Fibroblast of mammary gland (primary cell): ENCODE measurements at regions not wholly inside any gene's neighbourhood (a gene's known extent, or its start where the extent isn't known, plus 50 kb on each side); places are given as distances from the start of the nearest gene placed in this dataset.

Source experiments
- DNase-seq: peaks from one replicate; pipeline ENCODE4 v3.0.0-alpha.2; 2010; ENCODE audit warnings: low read depth
- H3K4me3 ChIP-seq: 2 replicates; pipeline ENCODE4 v1.5.1; 2011; ENCODE audit warnings: low read depth, mild to moderate bottlenecking, low read length, moderate library complexity; ENCODE audit not compliant: control insufficient read depth
- TF ChIP-seq, protein P1 (sequence below): conservative IDR thresholded peaks from 2 replicates; pipeline ENCODE4 v1.5.1; 2011; ENCODE audit warnings: low read depth, low read length, inconsistent platforms; ENCODE audit not compliant: control insufficient read depth, insufficient read depth

DNA sequence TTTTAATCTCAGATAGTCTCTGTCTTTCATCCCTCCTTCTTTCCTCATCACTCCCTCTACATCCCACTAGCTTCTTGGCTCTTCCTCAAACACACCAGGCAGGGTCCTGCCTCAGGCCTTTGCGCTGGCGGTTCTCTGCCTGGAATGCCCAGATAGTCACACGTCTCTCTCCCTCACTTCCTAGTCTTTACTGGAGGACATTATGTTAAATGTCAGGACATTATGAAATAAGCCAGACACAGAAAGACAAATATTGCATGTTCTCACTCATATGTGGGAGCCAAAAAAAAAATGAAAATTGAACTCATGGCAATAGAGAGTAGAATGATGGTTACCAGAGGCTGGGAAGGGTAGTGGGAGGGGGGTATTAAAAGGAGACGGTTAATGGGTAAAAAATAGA, 442.0 kb downstream of the MED13L start:
- H3K4me3 ChIP-seq = no peak overlapping the region
- TF ChIP-seq, protein P1, sequence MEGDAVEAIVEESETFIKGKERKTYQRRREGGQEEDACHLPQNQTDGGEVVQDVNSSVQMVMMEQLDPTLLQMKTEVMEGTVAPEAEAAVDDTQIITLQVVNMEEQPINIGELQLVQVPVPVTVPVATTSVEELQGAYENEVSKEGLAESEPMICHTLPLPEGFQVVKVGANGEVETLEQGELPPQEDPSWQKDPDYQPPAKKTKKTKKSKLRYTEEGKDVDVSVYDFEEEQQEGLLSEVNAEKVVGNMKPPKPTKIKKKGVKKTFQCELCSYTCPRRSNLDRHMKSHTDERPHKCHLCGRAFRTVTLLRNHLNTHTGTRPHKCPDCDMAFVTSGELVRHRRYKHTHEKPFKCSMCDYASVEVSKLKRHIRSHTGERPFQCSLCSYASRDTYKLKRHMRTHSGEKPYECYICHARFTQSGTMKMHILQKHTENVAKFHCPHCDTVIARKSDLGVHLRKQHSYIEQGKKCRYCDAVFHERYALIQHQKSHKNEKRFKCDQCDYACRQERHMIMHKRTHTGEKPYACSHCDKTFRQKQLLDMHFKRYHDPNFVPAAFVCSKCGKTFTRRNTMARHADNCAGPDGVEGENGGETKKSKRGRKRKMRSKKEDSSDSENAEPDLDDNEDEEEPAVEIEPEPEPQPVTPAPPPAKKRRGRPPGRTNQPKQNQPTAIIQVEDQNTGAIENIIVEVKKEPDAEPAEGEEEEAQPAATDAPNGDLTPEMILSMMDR = no peak
- DNase-seq = no peak

- TF ChIP-seq, protein P1 = no peak
- H3K4me3 ChIP-seq = no peak overlapping the region
- no peak for DNase-seq
Observed at GRCh38 chr12:115833704-115834103, 443.8 kb downstream of the MED13L start.

DNA sequence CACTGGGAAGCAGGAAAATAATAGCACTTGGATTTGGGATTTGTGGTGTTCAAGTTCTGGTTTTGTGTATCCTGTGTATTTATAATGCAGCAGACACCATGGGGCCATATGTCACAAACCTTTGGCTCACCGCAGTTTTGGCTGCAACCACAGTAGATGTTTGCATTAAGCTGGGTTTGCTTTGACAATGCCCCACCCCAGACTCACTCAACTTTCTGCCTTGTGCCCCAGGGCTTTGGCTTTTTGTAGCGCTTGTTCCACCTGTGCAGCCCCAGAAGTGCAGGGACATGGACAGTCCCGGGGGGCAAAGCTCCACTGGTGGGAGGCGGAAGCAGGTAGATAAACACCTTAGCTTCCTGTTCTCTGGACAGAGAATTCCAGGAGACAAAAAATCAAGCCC, 446.9 kb downstream of the MED13L start:
- H3K4me3 ChIP-seq = no peak overlapping the region
- TF ChIP-seq, protein P1 = no peak
- DNase-seq = no peak

DNA sequence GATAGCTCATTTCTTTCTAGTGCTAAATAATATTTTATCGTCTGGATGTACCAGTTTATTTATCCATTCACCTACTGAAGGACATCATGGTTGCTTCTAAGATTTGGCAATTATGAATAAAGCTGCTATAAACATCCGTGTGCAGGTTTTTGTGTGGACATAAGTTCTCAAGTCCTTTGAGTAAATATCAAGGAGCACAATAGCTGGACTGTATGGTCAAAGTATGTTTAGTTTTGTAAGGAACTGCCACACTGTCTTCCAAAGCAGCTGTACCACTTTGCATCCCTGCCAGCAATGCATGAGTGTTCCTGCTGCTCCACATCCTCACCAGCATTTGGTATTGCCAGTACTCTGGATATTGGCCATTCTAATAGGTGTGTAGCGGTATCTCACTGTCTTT, 447.4 kb downstream of the MED13L start:
- no peak overlapping the region for H3K4me3 ChIP-seq
- TF ChIP-seq, protein P1 = no peak
- DNase-seq = no peak

DNA sequence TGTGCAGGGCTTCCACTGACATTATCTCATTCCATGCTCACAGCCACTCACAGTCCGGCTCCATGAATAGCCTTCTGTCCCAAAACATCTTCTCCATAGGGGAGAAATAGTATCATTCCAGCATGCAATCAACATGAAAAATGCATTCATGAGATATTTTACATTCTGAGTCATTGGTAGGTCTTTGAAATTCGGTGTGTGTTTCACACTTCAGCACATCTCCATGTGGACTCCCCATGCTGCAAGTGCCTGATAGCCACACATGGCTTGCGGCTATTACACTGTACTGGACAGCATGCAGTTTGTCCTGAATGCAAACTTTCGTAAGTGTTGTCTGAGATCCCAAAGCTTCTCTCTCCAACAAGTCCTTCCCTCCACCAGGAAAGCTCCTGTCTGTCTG, 449.3 kb downstream of the MED13L start:
- DNase-seq = no peak
- H3K4me3 ChIP-seq = no peak overlapping the region
- TF ChIP-seq, protein P1 = no peak

DNA sequence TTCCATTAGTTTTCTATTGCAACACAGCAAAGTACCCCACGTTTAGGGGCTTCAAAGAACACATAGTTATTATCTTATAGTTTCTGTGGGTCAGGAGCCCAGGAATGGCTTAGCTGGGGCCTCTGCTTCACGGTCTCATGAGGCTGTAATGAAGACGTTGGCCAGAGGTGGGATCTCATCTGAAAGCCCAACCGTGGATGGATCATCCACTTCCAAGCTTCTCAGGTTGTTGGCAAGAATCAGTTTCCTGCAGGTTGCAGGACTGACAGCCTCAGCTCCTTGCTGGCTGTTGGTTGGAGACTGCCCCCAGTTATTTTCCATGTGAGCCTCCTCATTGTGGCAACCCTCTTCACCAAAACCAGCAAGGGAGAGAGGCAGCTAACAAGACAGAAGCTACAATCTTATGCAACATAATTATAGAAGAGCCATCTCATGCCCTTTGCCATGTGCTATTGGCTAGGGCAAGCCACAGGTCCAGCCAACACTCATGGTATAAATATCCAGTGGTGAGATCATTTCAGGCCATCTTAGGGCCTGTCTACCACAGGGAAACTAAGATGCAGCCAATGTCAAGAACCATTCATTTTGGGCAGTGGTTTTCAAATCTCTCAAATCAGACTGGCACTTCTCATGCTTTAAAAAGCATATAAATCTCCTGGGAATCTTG, 452.4 kb downstream of the MED13L start:
- TF ChIP-seq, protein P1 = no peak
- H3K4me3 ChIP-seq = no peak overlapping the region
- no peak for DNase-seq

DNA sequence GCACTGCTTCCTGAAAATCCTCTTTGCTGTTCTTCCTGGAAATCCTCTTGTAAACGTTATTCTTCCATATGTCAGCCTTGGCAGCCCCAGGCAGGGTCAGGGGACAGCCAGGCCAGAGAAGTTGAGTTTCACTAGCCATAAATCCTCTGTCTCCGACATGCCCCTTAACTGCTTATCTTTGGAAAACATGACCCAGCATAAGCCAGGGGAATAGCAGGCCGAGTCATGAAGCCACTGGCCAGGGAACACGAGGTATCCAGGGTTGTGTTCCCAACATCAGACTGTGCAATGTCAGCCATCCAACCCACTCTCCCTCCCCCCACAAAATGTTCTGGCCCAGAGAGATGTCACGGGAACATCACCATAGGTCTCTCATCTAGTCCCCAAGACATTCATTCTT, 453.9 kb downstream of the MED13L start:
- TF ChIP-seq, protein P1 = no peak
- DNase-seq = no peak
- H3K4me3 ChIP-seq = no peak overlapping the region
